Cardiac septum (tissue), 1 donor: ENCODE measurements at regions not wholly inside any gene's neighbourhood (a gene's known extent, or its start where the extent isn't known, plus 50 kb on each side); places are given as distances from the start of the nearest gene placed in this dataset.

Experiments used
- DNase-seq: peaks from one replicate; pipeline ENCODE4 v3.0.0-alpha.2; 2020; ENCODE audit warnings: low spot score
- intact Hi-C: fragments of 100-400 bp; cut with DNase I; formaldehyde crosslinking; loops from one replicate; pipeline ENCODE4 v1.14.0; 2022
- donor health status: DM: no; HTN: no; CAD: no.

DNA sequence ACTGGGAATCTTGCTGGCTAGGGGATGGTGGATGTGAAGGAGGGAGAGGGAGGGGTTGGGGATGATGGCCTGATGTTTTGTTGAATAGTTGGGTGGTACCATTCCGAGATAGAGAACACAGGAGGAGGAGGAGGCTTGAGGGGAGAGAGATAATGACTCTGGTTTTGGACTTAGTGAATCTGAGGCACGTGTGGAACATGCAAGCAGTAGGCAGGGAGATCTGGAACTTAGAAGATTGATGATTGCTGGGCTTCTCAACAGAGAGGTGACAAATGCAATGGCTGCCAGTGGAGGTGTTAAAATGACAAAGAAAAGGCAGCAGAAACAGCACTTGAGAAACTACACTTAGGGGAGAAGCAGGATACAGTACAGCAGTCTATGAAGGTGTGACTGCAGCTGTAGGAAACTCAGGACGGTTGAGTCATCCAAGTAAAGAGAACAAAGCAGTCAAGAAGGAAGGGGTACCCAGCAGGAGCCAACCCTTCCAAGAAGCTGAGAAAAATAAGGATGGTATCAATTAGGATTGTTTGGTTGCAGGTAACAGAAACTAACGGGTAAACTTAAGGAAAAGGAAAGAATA lies 186.8 kb upstream of the FOXN2 start:
- intact Hi-C loops = no loop called here
- DNase-seq = no peak

DNA sequence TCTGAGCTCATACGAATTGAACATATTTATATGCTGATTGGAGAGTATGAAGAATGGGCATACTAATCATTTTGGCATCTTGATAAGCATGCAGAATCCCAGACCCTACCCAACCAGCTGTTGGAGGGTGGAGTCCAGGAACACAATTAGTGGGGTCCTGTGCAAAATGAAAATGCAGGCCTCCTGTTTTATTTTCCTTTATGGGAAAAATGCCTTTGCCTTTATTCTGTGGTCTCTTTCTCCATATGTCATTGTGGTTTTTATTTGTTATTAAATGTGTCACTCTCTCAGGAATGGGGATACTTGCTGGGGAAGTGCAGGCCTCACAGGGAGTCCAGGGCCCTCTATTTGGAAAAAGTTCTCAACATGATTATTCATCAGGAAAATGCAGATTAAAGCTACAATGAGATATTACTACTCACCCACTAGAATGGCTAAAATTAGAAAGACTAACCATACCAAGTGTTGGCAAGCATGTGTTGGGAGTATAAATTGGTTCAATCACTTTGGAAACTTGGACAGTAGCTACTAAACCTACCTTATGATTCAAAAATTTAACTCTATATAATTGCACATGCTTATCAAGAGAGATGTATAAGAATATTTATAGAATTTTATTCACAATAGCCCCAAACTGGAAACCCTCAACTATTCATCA lies 185.1 kb upstream of the FOXN2 start:
- DNase-seq = no peak
- intact Hi-C loops = no loop called here

DNA sequence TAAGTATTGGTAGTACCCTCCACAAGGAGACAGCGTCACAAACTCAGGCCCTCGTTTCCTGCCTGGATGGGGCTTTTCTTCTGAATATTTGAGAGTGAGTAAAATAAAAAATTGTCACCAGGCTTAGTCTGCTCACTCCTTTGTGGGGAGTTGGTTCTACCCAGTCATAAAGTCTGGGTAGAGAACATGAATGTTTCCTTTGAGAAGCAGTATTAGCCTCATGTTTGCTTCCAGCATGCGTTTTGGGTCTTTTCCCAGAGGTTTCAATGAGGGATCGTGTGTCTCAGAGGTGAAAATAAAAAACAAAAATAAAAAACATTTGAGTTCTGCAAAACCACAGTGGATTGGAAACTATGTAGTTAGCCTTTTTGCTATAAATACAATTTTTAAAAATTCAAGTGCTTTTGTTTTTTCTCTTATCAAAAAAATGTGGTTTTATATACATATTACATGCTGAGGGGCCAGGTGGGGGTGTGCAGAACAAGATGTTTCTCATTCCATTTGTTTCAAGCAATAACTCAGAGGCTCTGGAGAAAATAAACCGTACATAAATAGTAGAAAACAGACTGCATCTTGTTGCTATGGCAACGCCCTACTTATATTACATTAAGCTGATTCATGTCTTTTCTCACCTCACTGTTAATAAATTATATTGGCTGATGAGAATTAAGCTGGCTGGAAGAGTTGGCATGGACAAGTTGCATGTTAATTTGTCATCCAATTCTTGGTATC lies 182.8 kb upstream of the FOXN2 start:
- intact Hi-C loops = no loop called here
- no peak for DNase-seq

DNA sequence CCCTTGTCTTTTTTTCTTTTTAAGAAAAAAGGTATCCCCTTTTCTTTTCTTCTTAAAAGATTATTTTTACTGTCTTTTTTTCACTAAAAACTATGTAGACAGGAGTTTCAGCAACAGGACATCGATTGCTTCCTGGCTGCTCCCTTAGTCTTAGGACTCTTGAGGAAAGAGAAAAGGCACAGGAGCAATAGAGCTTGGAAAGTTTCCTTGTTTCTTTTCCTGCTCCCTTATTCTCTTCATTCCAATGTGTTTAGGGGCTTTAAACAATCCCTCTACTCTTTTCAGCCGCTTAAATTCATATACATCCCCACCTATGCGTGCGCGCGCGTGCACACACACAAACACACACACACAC lies 182.2 kb upstream of the FOXN2 start:
- no peak for DNase-seq
- intact Hi-C loops = no loop called here

DNA sequence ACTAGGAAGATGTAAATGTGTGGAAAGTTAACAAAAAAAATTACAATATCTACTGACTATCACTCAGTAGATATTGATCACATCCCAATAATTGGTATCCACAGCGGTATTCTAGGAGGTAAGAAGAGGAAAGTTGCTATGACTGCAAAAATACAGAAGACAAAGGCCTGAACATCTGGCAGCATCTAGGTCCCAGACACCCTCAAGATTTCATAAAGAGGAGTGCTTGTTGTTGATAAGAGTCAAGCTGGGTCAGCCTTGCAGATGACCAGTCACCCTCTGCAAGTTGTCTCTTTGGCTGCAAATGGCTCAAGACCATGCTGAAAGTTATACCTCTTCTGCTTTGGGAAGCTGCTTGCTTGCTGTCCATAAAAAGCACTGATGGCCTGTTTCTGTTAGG lies 179.8 kb upstream of the FOXN2 start:
- no peak for DNase-seq
- intact Hi-C loops = no loop called here

DNA sequence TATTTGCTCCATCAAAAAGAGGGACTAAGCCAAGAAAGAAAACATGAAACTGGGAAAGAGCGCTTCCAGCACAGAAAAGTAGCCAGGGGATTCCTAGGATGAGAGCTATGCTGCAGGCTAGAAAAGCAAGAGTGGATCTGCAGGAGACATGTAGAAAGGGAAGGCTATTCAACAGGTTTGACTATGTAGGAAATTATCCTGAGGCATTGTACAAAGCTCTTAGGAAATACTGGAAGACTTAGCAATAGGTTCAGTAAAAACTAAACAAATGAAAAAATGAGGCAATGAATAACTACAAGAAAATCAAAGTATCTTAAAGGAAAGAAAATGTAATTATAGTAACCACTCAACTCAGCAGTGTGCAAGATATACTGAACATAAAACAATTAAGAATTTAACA lies 178.7 kb upstream of the FOXN2 start:
- intact Hi-C loops = no loop called here
- no peak for DNase-seq

DNA sequence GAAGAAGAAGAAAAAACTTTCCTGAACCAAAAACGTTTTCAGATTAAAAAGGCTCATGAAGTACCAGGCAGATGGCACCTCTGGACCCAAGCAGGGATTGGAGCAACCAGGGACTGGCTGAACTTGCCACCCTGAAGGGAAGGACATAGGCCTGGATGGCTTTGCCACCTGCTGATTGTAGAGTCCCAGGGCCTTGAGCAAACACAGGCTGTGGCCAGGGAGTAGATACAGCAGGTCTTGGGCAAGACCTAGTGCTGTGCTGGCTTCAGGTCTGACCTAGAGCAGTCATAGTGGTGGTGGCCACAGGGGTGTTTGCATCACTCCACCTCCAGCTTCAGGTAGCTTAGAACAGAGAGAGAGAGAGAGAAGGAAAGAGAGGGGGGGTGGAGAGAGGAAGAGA lies 176.7 kb upstream of the FOXN2 start:
- intact Hi-C loops = no loop called here
- no peak for DNase-seq

DNA sequence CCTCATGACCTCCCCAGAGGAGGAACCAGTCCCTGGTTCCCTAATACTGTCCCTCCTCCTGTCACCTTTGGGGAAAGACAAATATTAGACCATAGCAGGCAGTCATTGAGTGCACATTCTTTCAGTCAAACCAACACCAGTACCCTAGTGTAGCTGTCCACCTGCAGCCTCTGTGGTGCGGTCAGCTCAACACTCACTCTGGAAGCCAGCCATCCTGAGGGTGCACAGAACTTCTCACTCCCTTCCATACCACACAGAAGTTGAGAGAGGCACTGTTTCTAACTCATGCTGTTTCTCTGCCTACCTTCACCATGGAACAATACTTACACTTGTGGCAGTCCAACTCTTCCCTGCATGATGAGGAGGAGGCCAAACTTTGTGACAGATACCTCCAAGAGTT lies 175.6 kb upstream of the FOXN2 start:
- no peak for DNase-seq

DNA sequence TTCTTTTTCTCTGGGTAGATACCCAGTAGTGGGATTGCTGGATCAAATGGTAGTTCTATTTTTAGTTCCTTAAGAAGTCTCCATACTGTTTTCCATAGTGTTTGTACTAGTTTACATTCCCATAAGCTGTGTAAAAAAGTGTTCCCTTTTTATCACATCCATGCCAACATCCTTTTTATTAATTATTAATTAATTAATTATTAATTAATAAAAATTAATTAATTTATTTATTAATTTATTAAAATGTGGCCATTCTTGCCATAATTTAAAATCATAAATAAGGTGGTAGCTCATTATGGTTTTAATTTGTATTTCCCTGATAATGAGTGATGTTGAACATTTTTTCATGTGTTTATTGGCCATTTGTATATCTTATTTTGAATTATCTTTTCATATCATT lies 173.9 kb upstream of the FOXN2 start:
- intact Hi-C loops = no loop called here
- DNase-seq = no peak

More for the DNA sequence above, 175.6 kb upstream of the FOXN2 start:
- intact Hi-C loops = no loop called here

DNA sequence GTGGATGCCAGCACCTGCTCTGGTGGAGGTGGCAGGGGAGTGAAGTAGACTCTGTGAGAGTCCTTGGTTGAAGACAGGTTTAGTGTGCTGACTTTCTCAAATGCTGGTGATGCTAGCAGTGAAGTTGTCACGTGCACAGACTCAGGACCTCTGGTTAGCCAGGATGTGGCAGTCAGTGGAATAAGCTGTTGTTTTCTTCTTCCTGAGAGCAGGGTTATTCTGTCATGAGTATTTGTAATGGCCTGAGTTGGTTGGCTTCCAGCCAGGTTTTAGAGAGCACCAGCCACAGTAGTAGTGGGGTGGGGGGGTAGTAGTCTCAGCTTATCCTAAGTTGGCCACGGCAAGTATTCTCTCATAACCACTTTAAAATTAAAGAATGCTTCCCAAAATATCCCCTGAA lies 169.7 kb upstream of the FOXN2 start:
- no peak for DNase-seq
- intact Hi-C loops = no loop called here

DNA sequence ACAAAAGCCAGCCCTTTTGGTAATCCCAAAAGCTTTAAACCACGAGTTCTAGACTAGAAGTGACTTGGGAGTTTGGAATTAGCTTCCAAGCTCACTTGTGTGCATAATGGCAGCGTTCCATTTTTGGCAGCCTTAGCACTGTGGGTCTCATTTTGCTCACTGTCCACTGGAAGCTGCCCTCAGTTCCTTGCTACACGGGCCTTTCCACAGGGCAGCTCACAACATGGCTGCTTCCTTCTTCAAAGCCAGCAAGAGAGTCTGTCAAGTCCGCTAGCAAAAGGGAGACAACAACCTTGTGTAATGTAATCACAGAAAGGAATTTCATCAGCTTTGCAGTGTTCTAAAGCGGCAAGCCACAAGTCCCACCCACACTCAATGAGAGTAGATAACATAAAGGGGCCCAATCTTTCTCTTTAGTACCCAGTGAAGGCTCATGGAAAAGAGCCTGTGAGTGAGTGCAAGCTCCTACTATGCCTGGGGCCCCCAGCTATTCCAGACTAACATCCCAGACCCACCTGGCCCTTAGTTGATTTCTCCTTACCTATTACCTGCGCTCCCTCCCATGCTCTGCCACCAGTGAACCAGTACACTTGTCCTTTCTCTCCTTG lies 168.5 kb upstream of the FOXN2 start:
- intact Hi-C loops = no loop called here
- DNase-seq = no peak

DNA sequence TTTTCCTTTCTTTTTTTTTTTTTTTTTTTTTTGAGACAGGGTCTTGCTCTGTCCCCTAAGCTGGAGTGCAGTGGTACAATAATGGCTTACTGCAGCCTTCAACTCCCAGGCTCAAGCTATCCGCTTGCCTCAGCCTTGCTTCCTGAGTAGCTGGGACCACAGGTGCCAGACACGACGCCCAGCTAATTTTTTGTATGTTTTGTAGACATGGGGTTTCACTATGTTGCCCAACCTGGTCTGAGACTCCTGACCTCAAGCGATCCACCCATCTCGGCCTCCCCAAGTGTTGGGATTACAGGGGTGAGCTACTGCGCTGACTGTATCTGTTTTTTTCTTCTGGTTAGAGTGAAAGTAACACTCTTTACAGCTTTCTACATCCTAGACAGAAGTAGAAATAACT lies 167.9 kb upstream of the FOXN2 start:
- intact Hi-C loops = no loop called here
- no peak for DNase-seq

DNA sequence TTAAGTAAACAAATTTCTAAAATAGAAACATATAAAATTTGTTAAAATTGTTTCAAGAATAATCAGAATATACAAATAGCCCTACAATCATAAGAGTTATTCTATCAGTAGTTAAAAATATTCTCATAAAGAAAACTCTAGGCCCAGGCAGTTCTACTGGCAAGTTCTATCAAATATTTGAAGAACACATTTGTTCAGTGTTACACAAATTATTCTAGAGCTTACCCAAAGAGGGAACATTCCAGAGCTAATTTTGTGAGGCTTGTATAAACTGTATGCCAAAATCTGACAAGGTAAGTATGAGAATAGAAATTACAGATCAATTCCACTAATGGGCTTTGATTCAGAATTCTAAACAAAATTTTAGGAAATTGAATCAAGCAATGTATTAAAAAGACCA lies 166.8 kb upstream of the FOXN2 start:
- DNase-seq = no peak
- intact Hi-C loops = no loop called here

DNA sequence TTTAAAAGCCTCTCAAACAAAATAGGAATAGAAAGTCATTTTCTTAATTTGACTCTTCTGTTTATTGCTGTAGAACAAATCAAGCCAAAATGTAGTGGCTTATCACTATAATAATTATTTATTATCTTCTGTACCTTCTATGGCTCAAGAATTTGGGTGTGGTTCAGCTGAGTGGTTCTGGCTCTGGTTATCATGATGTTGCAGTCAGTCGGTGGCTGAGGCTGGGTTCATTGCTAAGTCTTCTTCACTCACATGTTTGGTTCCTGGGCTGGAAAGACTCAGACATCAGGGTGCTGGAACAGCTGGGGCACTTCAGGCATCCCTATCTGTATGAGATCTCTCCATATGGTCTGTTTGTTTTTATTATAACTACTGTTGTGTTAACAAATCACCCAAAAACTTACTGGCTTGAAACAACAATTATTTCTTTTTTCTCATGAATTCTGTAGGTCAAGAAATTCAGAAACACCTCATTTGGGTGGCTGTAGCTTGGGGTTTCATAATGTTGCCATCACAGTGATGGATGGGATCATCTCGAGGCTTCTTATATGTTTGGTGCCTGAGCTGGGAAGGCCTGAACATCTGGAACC lies 165.5 kb upstream of the FOXN2 start:
- intact Hi-C loops = no loop called here
- no peak for DNase-seq

DNA sequence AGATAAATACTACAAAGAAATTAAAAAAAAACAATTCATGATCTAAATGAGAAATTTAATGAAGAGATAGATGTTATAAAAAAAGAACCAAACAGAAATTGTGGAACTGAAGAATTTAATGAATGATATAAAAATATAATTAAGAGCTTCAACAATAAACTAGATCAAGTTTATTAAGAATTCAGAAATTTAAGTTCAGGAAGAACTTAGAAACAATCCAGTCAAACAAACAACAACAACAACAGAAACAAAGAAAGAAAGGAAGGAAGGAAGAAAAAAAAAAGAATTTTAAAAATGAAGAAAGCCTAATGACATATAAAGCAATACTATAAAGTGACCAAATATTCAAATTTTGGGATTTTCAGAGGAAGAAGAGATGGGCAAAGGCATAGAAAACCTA lies 157.3 kb upstream of the FOXN2 start:
- intact Hi-C loops = no loop called here
- DNase-seq = no peak

DNA sequence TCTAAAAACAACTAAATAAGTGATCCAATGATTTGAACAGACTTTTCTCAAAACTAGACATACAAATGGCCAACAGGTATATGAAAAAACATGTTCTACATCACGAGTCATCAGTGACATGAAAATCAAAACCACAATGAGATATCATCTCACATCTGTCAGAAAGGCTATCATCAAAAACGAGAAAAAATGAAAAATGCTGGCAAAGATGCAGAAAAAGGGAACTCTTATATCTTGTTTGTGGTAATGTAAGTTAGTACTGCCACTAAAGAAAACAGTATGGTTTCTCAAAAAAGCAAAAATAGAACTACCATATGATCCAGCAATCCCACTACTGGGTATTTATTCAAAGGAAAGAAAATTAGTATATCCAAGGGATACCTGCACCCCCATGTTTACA lies 152.9 kb upstream of the FOXN2 start:
- DNase-seq = no peak
- intact Hi-C loops = no loop called here

DNA sequence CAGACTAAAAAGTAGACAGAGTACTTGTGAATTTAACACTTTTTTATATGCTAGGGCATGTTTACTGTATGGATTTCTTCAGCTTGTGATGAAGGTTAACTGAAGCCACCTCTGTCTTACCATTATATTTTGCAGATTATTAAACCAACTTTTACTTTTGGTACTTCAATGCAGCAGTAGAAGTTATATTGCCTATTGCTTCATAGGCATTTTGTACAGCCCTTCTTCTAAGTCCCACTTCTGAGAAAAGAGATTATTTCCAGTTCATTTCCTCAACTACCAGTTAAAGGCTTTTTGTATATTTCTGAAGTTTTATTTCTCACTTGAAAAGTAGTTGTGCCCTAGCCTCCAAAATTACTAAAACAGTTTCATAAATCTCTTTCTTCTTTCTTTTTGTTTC lies 151.7 kb upstream of the FOXN2 start:
- DNase-seq = no peak
- intact Hi-C loops = no loop called here

DNA sequence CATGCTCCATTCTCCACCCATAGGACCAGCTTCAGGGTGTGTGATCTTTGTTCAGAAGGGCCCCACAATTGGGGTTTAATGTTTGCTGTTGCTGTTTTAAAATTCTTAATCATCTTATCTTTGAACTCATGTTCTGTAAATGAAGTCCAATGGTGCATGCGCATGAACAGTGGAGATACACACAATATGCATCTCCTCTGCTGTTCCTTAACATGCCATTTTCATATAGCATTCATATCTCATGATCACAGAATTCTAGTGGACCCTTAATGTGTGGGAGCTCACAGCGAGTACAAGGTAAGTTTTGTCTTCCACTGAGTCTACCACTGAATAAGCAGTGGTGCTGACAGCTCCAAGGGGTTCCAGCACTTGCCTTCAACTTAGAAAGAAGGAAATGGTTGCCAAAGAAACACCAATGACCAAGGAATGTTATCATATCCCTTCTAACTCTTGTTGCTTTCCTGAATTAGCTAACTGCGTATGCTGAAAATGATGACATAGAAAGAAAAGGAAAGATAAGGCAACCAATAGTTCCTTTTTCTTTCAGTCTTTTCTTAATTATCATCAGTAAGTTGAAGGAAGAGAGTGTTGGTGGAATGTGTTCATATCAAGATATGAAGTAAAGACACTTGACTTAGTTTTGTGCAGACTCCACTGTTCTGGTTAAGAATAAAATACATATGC lies 149.3 kb upstream of the FOXN2 start:
- intact Hi-C loops = no loop called here
- DNase-seq = no peak

DNA sequence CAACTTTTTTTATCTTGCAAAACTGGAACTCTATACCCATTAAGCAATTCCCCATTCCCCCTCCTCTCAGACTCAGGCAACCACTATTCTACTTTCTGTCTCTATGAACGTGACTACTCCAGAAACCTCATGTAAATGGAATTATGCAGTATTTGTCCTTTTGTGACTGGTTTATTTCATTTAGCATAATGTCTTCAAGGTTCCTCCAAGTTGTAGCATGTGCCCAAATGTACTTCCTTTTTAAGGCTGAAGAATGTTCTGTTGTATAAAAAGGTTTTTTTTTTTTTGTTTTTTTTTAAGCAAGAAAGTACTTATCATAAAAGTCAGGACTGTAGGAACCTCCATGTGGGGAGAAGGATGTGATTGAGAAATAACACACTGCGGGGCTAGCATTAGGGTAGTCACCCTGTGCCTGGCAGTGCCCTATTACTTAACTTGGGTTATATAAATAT lies 145.3 kb upstream of the FOXN2 start:
- no peak for DNase-seq
- intact Hi-C loops = no loop called here

DNA sequence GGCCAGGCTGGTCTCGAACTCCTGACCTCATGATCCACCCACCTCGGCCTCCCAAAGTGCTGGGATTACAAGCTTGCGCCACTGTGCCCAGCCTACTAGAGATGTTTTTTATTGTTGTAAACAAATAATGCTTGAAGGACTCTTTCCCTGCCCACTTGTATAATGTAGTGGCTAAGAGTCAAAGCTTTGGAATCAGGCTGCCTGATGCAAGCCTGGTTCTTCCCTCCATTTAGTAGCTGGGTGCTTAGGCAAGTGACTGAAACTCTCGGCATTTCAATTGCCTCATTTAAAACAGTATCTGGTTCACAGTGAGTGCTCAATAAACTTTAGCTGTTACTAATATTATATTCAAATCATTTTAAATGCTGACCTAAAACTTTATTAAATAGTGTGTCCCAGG lies 144.2 kb upstream of the FOXN2 start:
- intact Hi-C loops = no loop called here
- no peak for DNase-seq
